H1 (cell line): ENCODE measurements at regions not wholly inside any gene's neighbourhood (a gene's known extent, or its start where the extent isn't known, plus 50 kb on each side); places are given as distances from the start of the nearest gene placed in this dataset.

Experiments used
- CBX8 ChIP-seq: fragments of 300-800, 300-1000 bp; sonication (generic); IDR thresholded peaks from 2 replicates; pipeline ENCODE4 v1.7.1; 2016; ENCODE audit warnings: low read depth, low read length, borderline replicate concordance
- JUND ChIP-seq: IDR thresholded peaks from 2 replicates; pipeline ENCODE4 v1.6.1; 2011; ENCODE audit warnings: mild to moderate bottlenecking, improper control_type of control experiment, low read length
- POU5F1 ChIP-seq: IDR thresholded peaks from 2 replicates; pipeline ENCODE4 v1.6.1; 2011; ENCODE audit warnings: low read depth, mild to moderate bottlenecking, low read length, moderate library complexity
- SAP30 ChIP-seq: fragments of 300-600 bp; sonication (generic); IDR thresholded peaks from 2 replicates; pipeline ENCODE4 v1.7.1; 2012; ENCODE audit warnings: low read length, moderate library complexity, mild to moderate bottlenecking, inconsistent platforms; ENCODE audit not compliant: insufficient read depth, insufficient replicate concordance
- SIN3A ChIP-seq, 2 experiments: IDR thresholded peaks in 1 of 2; conservative IDR thresholded peaks in 1 of 2; 2 replicates each; pipeline ENCODE4 v1.6.1; 2011 to 2012; ENCODE audit warnings: low read length in 2 of 2, improper control_type of control experiment in 1 of 2, low read depth in 1 of 2, mild to moderate bottlenecking in 1 of 2
- SP2 ChIP-seq: IDR thresholded peaks from 2 replicates; pipeline ENCODE4 v1.6.1; 2012; ENCODE audit warnings: mild to moderate bottlenecking, low read length, inconsistent platforms
- SUZ12 ChIP-seq: fragments of 200-600 bp; sonication (generic); IDR thresholded peaks from 2 replicates; pipeline ENCODE4 v1.6.1; 2012; ENCODE audit warnings: mild to moderate bottlenecking, inconsistent platforms, low read length, moderate library complexity, mixed read lengths
- TBP ChIP-seq: IDR thresholded peaks from 2 replicates; pipeline ENCODE4 v1.6.1; 2011; ENCODE audit warnings: low read depth, low read length, improper control_type of control experiment
- YY1 ChIP-seq: IDR thresholded peaks from 2 replicates; pipeline ENCODE4 v1.6.1; 2011; ENCODE audit warnings: low read depth, mild to moderate bottlenecking, low read length
- TF ChIP-seq, protein P1 (sequence below): IDR thresholded peaks from 2 replicates; pipeline ENCODE4 v1.6.1; 2011; ENCODE audit warnings: low read length, improper control_type of control experiment

DNA sequence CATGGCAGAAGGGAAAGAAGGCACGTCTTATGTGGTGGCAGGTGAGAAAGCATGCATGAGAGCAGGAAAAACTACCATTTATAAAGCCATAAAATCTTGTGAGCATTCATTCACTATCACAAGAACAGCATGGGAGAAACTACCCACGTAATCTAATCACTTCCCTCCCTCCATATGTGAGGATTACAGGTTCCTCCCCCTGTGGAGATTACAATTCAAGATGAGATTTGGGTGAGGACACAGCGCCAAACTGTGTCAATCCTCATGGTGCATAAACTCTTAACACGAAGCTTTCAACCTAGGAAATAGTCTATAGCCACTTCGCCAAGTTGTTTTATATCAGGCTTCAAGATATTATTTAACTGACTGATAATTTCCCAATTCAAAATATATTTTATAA, 595.5 kb downstream of the FBXO15 start (continued):
- TF ChIP-seq CBX8 (no peak), JUND (no peak), POU5F1 (no peak), SUZ12 (no peak), YY1 (no peak), SIN3A (conservative IDR thresholded peaks at IDR 0.05 in 1 of 2, IDR thresholded peaks at IDR 0.05 in 1 of 2; ENCODE audit: low read depth in 1 of 2, low read length in 2 of 2) (no peak), SAP30 (no peak), SP2 (no peak), TBP (no peak)
- TF ChIP-seq, protein P1, sequence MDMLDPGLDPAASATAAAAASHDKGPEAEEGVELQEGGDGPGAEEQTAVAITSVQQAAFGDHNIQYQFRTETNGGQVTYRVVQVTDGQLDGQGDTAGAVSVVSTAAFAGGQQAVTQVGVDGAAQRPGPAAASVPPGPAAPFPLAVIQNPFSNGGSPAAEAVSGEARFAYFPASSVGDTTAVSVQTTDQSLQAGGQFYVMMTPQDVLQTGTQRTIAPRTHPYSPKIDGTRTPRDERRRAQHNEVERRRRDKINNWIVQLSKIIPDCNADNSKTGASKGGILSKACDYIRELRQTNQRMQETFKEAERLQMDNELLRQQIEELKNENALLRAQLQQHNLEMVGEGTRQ: no peak
